NCI-H526 (cell line): ENCODE measurements at regions not wholly inside any gene's neighbourhood (a gene's known extent, or its start where the extent isn't known, plus 50 kb on each side); places are given as distances from the start of the nearest gene placed in this dataset.
"Not testable (repeated sequence)": the region's sequence is repeated elsewhere in the genome, so short reads cannot be mapped to it uniquely, and the experiment has no call there.

Source experiments
- DNase-seq, 2 experiments: peaks; one replicate each; lab custom pipeline; 2025; lab: John Stamatoyannopoulos, UW

- no peak for DNase-seq
Observed at GRCh38 chr12:91887957-91888356, 257.7 kb downstream of the BTG1 start.

- DNase-seq: no peak
Observed at GRCh38 chr12:91885851-91886731, 259.6 kb downstream of the BTG1 start.

GRCh38 chr12:91884230-91884629 lies 261.4 kb downstream of the BTG1 start:
- DNase-seq: no peak

- DNase-seq: no peak
Observed at GRCh38 chr12:91883811-91884210, 261.8 kb downstream of the BTG1 start.

GRCh38 chr12:91882910-91883309 lies 262.7 kb downstream of the BTG1 start:
- no peak for DNase-seq

- DNase-seq: no peak
Observed at GRCh38 chr12:91880528-91880927, 265.1 kb downstream of the BTG1 start.

- no peak for DNase-seq
Observed at GRCh38 chr12:91877456-91878235, 268.0 kb downstream of the BTG1 start.

GRCh38 chr12:91877022-91877421 lies 268.6 kb downstream of the BTG1 start:
- no peak for DNase-seq

GRCh38 chr12:91875671-91876070 lies 270.0 kb downstream of the BTG1 start:
- DNase-seq: not testable (repeated sequence)

GRCh38 chr12:91874086-91874865 lies 271.4 kb downstream of the BTG1 start:
- DNase-seq: no peak

GRCh38 chr12:91871751-91872150 lies 273.9 kb downstream of the BTG1 start:
- no peak for DNase-seq

GRCh38 chr12:91870872-91871707 lies 274.6 kb downstream of the BTG1 start:
- DNase-seq: no peak

- DNase-seq: no peak
Observed at GRCh38 chr12:91868054-91868453, 277.6 kb downstream of the BTG1 start.

- no peak for DNase-seq
Observed at GRCh38 chr12:91866566-91866965, 279.1 kb downstream of the BTG1 start.

GRCh38 chr12:91863702-91864101 lies 281.9 kb downstream of the BTG1 start:
- no peak for DNase-seq

- no peak for DNase-seq
Observed at GRCh38 chr12:91861554-91861953, 284.1 kb downstream of the BTG1 start.

GRCh38 chr12:91859347-91859746 lies 286.3 kb downstream of the BTG1 start:
- DNase-seq: no peak

GRCh38 chr12:91857813-91858542 lies 287.7 kb downstream of the BTG1 start:
- DNase-seq: no peak

GRCh38 chr12:91854725-91855124 lies 290.9 kb downstream of the BTG1 start:
- no peak for DNase-seq

- DNase-seq: no peak
Observed at GRCh38 chr12:91853350-91854127, 292.1 kb downstream of the BTG1 start.
